Activated CD8-positive, alpha-beta memory T cell treated with anti-CD3 and anti-CD28 coated beads, Interleukin-2, amount 10 ng/mL, durations not matched to agents 7 days and 5 days (primary cell): ENCODE measurements at regions not wholly inside any gene's neighbourhood (a gene's known extent, or its start where the extent isn't known, plus 50 kb on each side); places are given as distances from the start of the nearest gene placed in this dataset.
"Not testable (repeated sequence)": the region's sequence is repeated elsewhere in the genome, so short reads cannot be mapped to it uniquely, and the experiment has no call there.

Experiments
- ATAC-seq: fragments of 150-1000 bp; cut with Tn5 transposase; one replicate; pipeline ENCODE4 v1.10.0; 2021; ENCODE audit warnings: moderate library complexity
- CTCF ChIA-PET: fragments of 350-600 bp; sonication (Branson Sonifier 250); formaldehyde crosslinking; loops from one replicate; lab custom pipeline; 2021; ENCODE audit warnings: antibody characterized with exemption; lab: Charles Lee
- DNase-seq: peaks from one replicate; pipeline ENCODE4 v3.0.0-alpha.2; 2020
- H3K27ac Mint-ChIP-seq: one replicate; pipeline ENCODE4 v1.8.0; 2021; ENCODE audit warnings: mild to moderate bottlenecking, mixed read lengths
- H3K27me3 Mint-ChIP-seq: one replicate; pipeline ENCODE4 v1.8.0; 2021; ENCODE audit warnings: mixed read lengths
- H3K36me3 Mint-ChIP-seq: one replicate; pipeline ENCODE4 v1.8.0; 2021; ENCODE audit warnings: mild to moderate bottlenecking, mixed read lengths
- H3K4me1 Mint-ChIP-seq: one replicate; pipeline ENCODE4 v1.8.0; 2021; ENCODE audit warnings: mixed read lengths
- H3K4me3 Mint-ChIP-seq: one replicate; pipeline ENCODE4 v1.8.0; 2021; ENCODE audit warnings: mild to moderate bottlenecking, moderate library complexity, mixed read lengths
- H3K9me3 Mint-ChIP-seq: one replicate; pipeline ENCODE4 v1.8.0; 2022; ENCODE audit warnings: low read depth, mixed read lengths

DNA sequence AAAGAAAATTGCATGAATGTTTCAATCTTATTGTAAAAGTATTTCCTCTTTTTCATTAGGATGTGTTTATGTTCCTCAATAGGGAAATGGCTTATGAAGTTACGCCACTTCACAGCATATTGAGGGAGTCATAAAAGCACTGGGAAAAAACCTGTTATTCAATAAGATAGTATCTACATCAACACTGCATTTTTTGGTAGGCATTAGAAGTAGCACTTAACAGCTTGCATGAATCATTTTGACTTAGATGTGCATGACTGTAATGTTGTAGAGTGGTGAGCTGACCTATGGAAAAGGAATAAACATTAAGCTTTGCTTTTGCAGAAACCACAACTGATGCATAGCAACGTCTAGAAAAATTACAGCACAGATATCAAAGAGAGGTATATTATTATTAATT, 111.2 kb upstream of the GRXCR1 start:
- ATAC-seq (no peak), DNase-seq (no peak)
- Mint-ChIP-seq H3K9me3 (peaks cover 3% of the 10 kb centered on the region), H3K27ac (no peak overlapping the region), H3K4me3 (no peak overlapping the region), H3K27me3 (peaks cover 4% of the 10 kb centered on the region), H3K36me3 (no peaks in the 10 kb centered on the region), H3K4me1 (peaks cover 3% of the 10 kb centered on the region)
- CTCF ChIA-PET, result no interaction called here

GRCh38 chr4:42778349-42778748, 114.2 kb upstream of the GRXCR1 start:
- DNase-seq (no peak), ATAC-seq (no peak)
- peaks cover 3% of the 10 kb centered on the region for H3K4me1 Mint-ChIP-seq
- no peak overlapping the region for H3K4me3 Mint-ChIP-seq
- no peak overlapping the region for H3K27ac Mint-ChIP-seq
- H3K9me3 Mint-ChIP-seq, result no peaks in the 10 kb centered on the region
- H3K27me3 Mint-ChIP-seq, result peaks cover 4% of the 10 kb centered on the region
- CTCF ChIA-PET, result no interaction called here
- H3K36me3 Mint-ChIP-seq, result no peaks in the 10 kb centered on the region

DNA sequence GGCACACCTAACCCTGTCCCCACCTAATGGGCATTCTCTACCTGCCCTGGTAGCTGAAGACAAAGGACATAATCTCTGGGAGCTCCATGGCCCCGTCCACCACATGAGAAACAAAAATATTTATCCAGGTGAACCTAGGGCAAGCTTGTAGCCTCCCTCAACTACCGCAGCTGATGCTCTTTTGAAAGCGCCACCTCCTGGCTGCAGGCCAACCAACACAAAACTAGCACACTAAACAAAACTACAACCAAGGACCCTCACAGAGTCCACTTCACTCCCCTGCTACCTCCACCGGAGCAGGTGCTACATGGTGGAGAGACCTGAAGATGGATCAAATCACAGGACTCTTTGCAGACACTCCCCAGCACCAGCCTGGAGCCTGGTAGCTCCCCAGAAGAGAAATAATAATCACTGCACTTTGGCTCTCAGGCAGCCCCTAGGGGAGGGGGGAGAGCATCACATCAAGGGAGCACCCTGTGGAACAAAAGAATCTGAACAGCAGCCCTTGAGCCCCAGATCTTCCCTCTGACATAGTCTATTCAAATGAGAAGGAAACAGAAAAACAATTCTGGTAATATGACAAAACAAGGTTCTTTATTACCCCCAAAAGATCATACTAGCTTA, 111.3 kb upstream of the ATP8A1 start:
- no peaks in the 10 kb centered on the region for H3K36me3 Mint-ChIP-seq

GRCh38 chr4:42767669-42768068, 110.8 kb upstream of the ATP8A1 start:
- peaks cover 2% of the 10 kb centered on the region for H3K27me3 Mint-ChIP-seq
- no peak overlapping the region for H3K27ac Mint-ChIP-seq
- no peak for ATAC-seq
- H3K4me3 Mint-ChIP-seq, result no peak overlapping the region
- DNase-seq, result no peak
- no peaks in the 10 kb centered on the region for H3K4me1 Mint-ChIP-seq
- CTCF ChIA-PET, result interaction anchor here (0.7 to 2.3 kb wide), 8 partner anchors 15 to 214 kb away, joined by 3 to 12 read pairs (median 3); no protein-coding TSS in a partner anchor
- no peaks in the 10 kb centered on the region for H3K9me3 Mint-ChIP-seq
- H3K36me3 Mint-ChIP-seq, result no peaks in the 10 kb centered on the region

More for the DNA sequence above, 111.3 kb upstream of the ATP8A1 start:
- CTCF ChIA-PET, result interaction anchor here (0.7 to 2.3 kb wide), 8 partner anchors 14 to 215 kb away, joined by 3 to 12 read pairs (median 3); no protein-coding TSS in a partner anchor
- no peaks in the 10 kb centered on the region for H3K9me3 Mint-ChIP-seq
- no peak for DNase-seq
- H3K4me1 Mint-ChIP-seq, result no peaks in the 10 kb centered on the region
- no peak overlapping the region for H3K27ac Mint-ChIP-seq
- H3K27me3 Mint-ChIP-seq, result peaks cover 2% of the 10 kb centered on the region
- H3K4me3 Mint-ChIP-seq, result no peak overlapping the region
- no peak for ATAC-seq

DNA sequence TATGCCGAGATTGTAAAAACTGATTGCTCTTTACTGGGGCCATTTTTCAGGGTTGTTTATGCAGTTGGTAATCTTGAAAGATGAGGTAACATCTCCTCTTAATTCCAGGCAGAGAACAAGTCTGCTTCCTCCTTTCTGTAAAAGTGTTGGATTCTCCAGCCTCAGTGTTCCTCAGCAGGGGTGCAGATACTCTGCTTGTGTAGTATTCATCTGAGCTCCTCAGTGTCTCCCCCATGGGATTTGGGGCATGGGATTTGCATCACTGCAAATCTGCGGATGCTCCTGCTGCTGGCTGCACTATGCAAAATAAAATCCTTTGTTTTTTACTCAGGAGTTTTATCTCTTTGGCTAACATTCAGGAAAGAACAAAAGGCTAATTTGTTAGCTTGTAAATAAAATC, 104.9 kb upstream of the ATP8A1 start:
- DNase-seq (no peak), ATAC-seq (no peak)
- no peaks in the 10 kb centered on the region for H3K4me1 Mint-ChIP-seq
- H3K27ac Mint-ChIP-seq, result no peak overlapping the region
- H3K27me3 Mint-ChIP-seq, result peaks cover 6% of the 10 kb centered on the region
- H3K36me3 Mint-ChIP-seq, result no peaks in the 10 kb centered on the region
- CTCF ChIA-PET, result no interaction called here
- H3K4me3 Mint-ChIP-seq, result no peak overlapping the region
- no peaks in the 10 kb centered on the region for H3K9me3 Mint-ChIP-seq

DNA sequence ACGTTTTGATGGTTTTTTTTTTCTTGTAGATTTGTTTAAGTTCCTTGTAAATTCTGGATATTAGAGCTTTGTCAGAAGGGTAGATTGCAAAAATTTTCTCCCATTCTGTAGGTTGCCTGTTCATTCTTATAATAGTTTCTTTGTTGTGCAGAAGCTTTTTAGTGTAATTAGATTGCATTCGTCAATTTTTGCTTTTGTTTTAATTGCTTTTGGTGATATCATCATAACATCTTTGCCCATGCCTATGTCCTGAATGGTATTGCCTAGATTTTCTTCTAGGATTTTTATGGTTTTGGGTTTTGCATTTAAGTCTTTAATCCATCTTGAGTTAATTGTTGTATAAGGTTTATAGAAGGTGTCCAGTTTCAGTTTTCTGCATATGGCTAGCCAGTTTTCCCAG, 98.1 kb upstream of the ATP8A1 start:
- DNase-seq, H3K27ac Mint-ChIP-seq, H3K36me3 Mint-ChIP-seq, H3K4me1 Mint-ChIP-seq, CTCF ChIA-PET, H3K27me3 Mint-ChIP-seq, H3K9me3 Mint-ChIP-seq, ATAC-seq, H3K4me3 Mint-ChIP-seq: not testable (repeated sequence)

DNA sequence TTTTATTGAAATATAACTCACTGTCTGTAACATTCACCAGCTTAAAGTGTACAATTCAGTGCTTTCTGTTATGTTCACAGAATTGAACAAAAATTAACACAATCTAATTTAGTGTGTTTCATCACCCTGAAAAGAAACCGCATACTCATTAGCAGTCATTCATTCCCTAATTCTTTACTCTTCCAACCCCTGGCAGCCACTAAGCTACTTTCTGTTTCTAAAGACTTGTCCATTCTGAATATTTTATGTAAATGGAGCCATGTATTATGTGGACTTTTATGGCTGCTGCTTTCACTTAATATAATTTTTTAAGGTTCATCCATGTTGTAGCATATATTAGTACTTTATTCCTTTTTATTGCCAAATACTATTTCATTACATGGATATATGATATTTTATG, 94.7 kb upstream of the ATP8A1 start:
- peaks cover 2% of the 10 kb centered on the region for H3K27me3 Mint-ChIP-seq
- H3K27ac Mint-ChIP-seq, result no peak overlapping the region
- ATAC-seq (no peak), DNase-seq (no peak)
- no peaks in the 10 kb centered on the region for H3K4me1 Mint-ChIP-seq
- CTCF ChIA-PET, result interaction anchor here (0.9 to 1.5 kb wide), 3 partner anchors 16 to 184 kb away, joined by 3 to 6 read pairs (median 3); no protein-coding TSS in a partner anchor
- H3K36me3 Mint-ChIP-seq, result no peaks in the 10 kb centered on the region
- H3K4me3 Mint-ChIP-seq, result no peak overlapping the region
- H3K9me3 Mint-ChIP-seq, result no peaks in the 10 kb centered on the region

- H3K27me3 Mint-ChIP-seq, result peaks cover 2% of the 10 kb centered on the region
- no peak overlapping the region for H3K4me3 Mint-ChIP-seq
- CTCF ChIA-PET, result interaction anchor here (1.3 kb wide), 1 partner anchor 183 kb away, joined by 6 read pairs; no protein-coding TSS in a partner anchor
- H3K4me1 Mint-ChIP-seq, result no peaks in the 10 kb centered on the region
- no peaks in the 10 kb centered on the region for H3K9me3 Mint-ChIP-seq
- H3K27ac Mint-ChIP-seq, result no peak overlapping the region
- H3K36me3 Mint-ChIP-seq, result no peaks in the 10 kb centered on the region
- DNase-seq (no peak), ATAC-seq (no peak)
Measured at GRCh38 chr4:42750856-42751255, 94.0 kb upstream of the ATP8A1 start.

DNA sequence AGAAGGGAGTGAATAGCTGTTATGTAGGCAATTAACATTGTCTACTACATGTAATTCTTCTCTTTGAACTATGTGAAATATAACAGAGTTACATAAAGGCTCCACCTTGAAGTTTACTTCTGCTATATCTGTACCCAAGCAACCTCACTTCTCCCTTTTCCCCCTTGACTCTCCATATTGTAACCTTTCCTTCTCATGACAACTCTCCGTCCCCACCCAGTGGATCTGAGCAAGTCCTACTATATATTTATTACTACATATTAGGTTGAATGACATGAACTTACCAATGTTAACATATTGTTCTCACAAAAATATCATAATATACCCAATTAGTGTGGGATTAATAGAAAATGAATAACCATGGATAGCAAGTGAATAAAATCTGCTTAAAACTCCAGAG, 93.2 kb upstream of the ATP8A1 start:
- ATAC-seq (no peak), DNase-seq (no peak)
- H3K27me3 Mint-ChIP-seq, result no peaks in the 10 kb centered on the region
- H3K27ac Mint-ChIP-seq, result no peak overlapping the region
- no peaks in the 10 kb centered on the region for H3K36me3 Mint-ChIP-seq
- no peaks in the 10 kb centered on the region for H3K4me1 Mint-ChIP-seq
- no peak overlapping the region for H3K4me3 Mint-ChIP-seq
- H3K9me3 Mint-ChIP-seq, result peaks cover 2% of the 10 kb centered on the region
- CTCF ChIA-PET, result interaction anchor here (1.4 to 1.6 kb wide), 2 partner anchors 45 to 182 kb away, joined by 5 to 10 read pairs; no protein-coding TSS in a partner anchor

DNA sequence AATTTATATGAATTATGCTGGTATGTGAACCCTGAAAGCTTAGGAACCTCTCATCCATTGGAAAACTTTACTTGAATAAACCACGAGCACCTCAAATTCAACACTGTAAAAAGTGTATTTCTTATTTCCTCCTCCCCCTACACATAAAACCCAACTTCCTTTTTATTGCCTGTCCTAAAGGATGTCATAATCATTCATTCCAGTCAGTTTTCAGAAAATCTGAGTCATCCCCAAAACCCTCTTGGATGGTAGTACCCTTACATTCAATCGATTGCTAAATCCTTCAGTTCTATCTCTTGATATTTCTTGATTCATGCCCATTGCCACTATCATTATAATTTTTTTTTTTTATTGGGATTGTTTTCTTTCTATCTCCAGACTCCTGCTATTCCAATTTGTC, 91.1 kb upstream of the ATP8A1 start:
- no peak overlapping the region for H3K4me3 Mint-ChIP-seq
- H3K4me1 Mint-ChIP-seq, result no peaks in the 10 kb centered on the region
- H3K9me3 Mint-ChIP-seq, result peaks cover 2% of the 10 kb centered on the region
- CTCF ChIA-PET, result no interaction called here
- no peaks in the 10 kb centered on the region for H3K36me3 Mint-ChIP-seq
- no peak for ATAC-seq
- no peak overlapping the region for H3K27ac Mint-ChIP-seq
- H3K27me3 Mint-ChIP-seq, result no peaks in the 10 kb centered on the region
- no peak for DNase-seq

DNA sequence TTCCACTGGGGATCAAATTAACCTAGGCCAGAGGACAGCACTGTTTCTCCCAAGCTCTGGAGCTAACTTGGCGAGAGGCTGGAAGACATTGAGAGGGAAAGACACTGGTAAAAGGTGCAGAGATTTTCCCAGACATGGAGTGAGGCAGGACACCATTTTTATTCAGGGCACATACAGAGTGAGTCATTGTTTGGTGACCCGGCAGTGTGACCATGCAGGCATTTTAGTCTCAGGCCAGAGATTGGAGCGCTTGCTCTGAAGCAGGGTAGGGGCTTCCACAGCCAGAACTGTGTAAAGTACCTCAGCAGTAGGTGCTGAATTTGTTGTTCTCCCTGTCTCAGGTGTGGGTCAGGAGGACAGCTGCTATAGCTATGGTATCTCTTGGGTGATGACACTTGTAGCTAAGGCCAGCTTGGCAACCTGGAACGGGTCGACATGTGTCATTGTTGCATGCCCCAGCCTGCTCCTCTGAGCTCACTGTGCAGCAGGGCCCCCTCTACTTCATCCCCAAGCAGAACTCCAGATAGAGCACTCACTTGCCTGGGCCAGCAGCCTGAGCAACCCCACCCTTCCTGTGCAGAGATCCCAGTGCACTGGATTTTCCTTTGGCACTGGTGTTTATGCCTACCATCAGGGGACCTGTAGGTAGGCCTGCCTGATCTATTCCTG, 79.8 kb upstream of the ATP8A1 start:
- H3K27me3 Mint-ChIP-seq, result no peaks in the 10 kb centered on the region
- no peak overlapping the region for H3K27ac Mint-ChIP-seq
- peaks cover 4% of the 10 kb centered on the region for H3K36me3 Mint-ChIP-seq
- DNase-seq (no peak), ATAC-seq (no peak)
- CTCF ChIA-PET, result no interaction called here
- H3K4me3 Mint-ChIP-seq, result no peak overlapping the region
- H3K9me3 Mint-ChIP-seq, result peaks cover 3% of the 10 kb centered on the region
- H3K4me1 Mint-ChIP-seq, result no peaks in the 10 kb centered on the region

DNA sequence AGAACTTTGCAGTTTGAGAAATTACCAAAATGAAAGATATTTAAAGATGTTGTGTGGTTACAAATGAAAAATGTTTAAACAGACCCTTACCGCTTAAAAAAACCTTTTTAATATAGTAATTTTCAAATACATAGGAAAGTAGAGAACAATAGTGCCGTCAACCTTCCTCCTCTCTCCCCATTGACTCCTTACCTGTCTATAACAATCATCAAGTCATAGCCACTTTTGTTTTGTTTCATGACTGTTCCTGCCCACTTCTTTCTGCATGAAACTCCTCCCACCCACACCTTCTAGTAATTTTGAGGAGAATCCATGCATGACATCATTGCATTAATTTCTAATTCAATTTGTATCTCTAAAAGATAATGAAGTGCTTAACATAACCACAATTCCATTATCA, 76.5 kb upstream of the ATP8A1 start:
- Mint-ChIP-seq H3K4me1 (no peaks in the 10 kb centered on the region), H3K9me3 (peaks cover 8% of the 10 kb centered on the region), H3K36me3 (peaks cover 1% of the 10 kb centered on the region), H3K27me3 (no peaks in the 10 kb centered on the region), H3K4me3 (no peak overlapping the region), H3K27ac (no peak overlapping the region)
- CTCF ChIA-PET, result no interaction called here
- no peak for DNase-seq
- no peak for ATAC-seq

DNA sequence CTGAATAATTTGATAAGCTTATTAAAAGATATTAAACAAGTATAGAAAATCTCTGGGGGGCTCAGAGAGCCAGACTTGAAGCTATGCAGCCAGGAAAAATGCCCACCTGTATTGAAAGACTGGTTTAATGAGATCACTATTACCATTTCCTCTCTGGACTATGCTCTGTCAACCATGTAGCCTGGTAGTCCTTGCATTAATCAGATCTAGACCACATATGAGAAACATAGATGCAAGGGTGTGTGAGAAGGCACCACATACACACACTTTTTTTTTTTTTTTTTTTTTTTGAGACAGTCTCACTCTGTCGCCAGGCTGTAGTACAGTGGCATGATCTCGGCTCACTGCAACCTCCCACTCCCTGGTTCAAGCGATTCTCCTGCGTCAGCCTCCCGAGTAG, 75.9 kb upstream of the ATP8A1 start:
- H3K27me3 Mint-ChIP-seq, result no peaks in the 10 kb centered on the region
- DNase-seq, result no peak
- H3K27ac Mint-ChIP-seq, result no peak overlapping the region
- CTCF ChIA-PET, result no interaction called here
- H3K4me1 Mint-ChIP-seq, result no peaks in the 10 kb centered on the region
- peaks cover 1% of the 10 kb centered on the region for H3K36me3 Mint-ChIP-seq
- no peak for ATAC-seq
- H3K4me3 Mint-ChIP-seq, result no peak overlapping the region
- H3K9me3 Mint-ChIP-seq, result peaks cover 8% of the 10 kb centered on the region
